GM12878 (cell line): ENCODE measurements at regions not wholly inside any gene's neighbourhood (a gene's known extent, or its start where the extent isn't known, plus 50 kb on each side); places are given as distances from the start of the nearest gene placed in this dataset.

Experiments
- ATAC-seq: fragments of 200-7000 bp; cut with Tn5 transposase; 3 replicates; pipeline ENCODE4 v1.9.1; 2020; ENCODE audit warnings: mild to moderate bottlenecking, moderate library complexity
- BruUV-seq: library from RNA; stranded (reverse); fragments of 400-500 nt; replicated peaks from 2 replicates; lab custom pipeline; 2021; lab: Mats Ljungman, UMichigan
- CTCF ChIA-PET: fragments of 300-600 bp; sonication (Branson Sonifier 250); formaldehyde crosslinking; extraction: SDS; loops from one replicate; lab custom pipeline; 2021; ENCODE audit warnings: inconsistent platforms; lab: Yijun Ruan, JAX
- POLR2A ChIA-PET: fragments of 350-600 bp; formaldehyde crosslinking; extraction: SDS; loops from one replicate; lab custom pipeline; 2021; ENCODE audit warnings: inconsistent platforms; lab: Charles Lee
- RAD21 ChIA-PET: fragments of 300-600 bp; sonication (Branson Sonifier 250); formaldehyde crosslinking; loops from one replicate; lab custom pipeline; 2023; ENCODE audit warnings: antibody characterized with exemption; ENCODE audit not compliant: unreplicated experiment; lab: Charles Lee
- SMC1A ChIA-PET: fragments of 300-600 bp; sonication (Branson Sonifier 250); formaldehyde crosslinking; loops from one replicate; lab custom pipeline; 2023; ENCODE audit not compliant: unreplicated experiment, uncharacterized antibody; lab: Charles Lee
- DNase-seq: peaks from one replicate; pipeline ENCODE4 v3.0.0-alpha.2; 2011; ENCODE audit warnings: low read depth, low spot score
- FAIRE-seq: peaks from 3 replicates; lab custom pipeline; 2011; peaks lifted over from hg19 to GRCh38; lab: Jason Lieb, UNC
- H2AFZ ChIP-seq: 2 replicates; pipeline ENCODE4 v1.6.0; 2011; ENCODE audit warnings: low read depth, low read length, control low read depth; ENCODE audit not compliant: control insufficient read depth
- H3K27ac ChIP-seq: 2 replicates; pipeline ENCODE4 v1.5.1; 2011; ENCODE audit warnings: control low read depth; ENCODE audit not compliant: control insufficient read depth, insufficient read depth
- H3K27me3 ChIP-seq, 2 experiments: replicated peaks in 1 of 2; 2 replicates each; pipeline versions ENCODE4 v1.6.0 to v1.6.1; 2011; ENCODE audit warnings: low read length in 1 of 2; ENCODE audit not compliant: control insufficient read depth in 2 of 2, insufficient read depth in 2 of 2
- H3K36me3 ChIP-seq, 2 experiments: 2 replicates each; pipeline ENCODE4 v1.5.1; 2011; ENCODE audit warnings: low read length in 1 of 2; ENCODE audit not compliant: control insufficient read depth in 2 of 2, insufficient read depth in 2 of 2
- H3K4me1 ChIP-seq: 2 replicates; pipeline ENCODE4 v1.6.1; 2011; ENCODE audit warnings: mild to moderate bottlenecking, low read length, moderate library complexity, mixed read lengths; ENCODE audit not compliant: control insufficient read depth, insufficient read depth
- H3K4me2 ChIP-seq: 2 replicates; pipeline ENCODE4 v1.6.0; 2011; ENCODE audit warnings: control low read depth; ENCODE audit not compliant: control insufficient read depth, insufficient read depth
- H3K4me3 ChIP-seq: fragments of 200-600 bp; sonication (generic); 2 replicates; pipeline ENCODE4 v1.5.1; 2016
- H3K79me2 ChIP-seq: 2 replicates; pipeline ENCODE4 v1.6.0; 2011; ENCODE audit warnings: low read length; ENCODE audit not compliant: control insufficient read depth, insufficient read depth
- H3K9ac ChIP-seq: 2 replicates; pipeline ENCODE4 v1.8.0; 2011; ENCODE audit warnings: low read length, control low read depth, mixed read lengths; ENCODE audit not compliant: control insufficient read depth, insufficient read depth
- H3K9me3 ChIP-seq: replicated peaks from 3 replicates; pipeline ENCODE4 v1.5.1; 2011; ENCODE audit warnings: mild to moderate bottlenecking, low read length; ENCODE audit not compliant: control insufficient read depth, insufficient read depth
- H4K20me1 ChIP-seq: 2 replicates; pipeline ENCODE4 v1.6.0; 2011; ENCODE audit not compliant: control insufficient read depth, insufficient read depth
- ATF2 ChIP-seq: IDR thresholded peaks from 2 replicates; pipeline ENCODE4 v1.6.1; 2012; ENCODE audit warnings: low read length, inconsistent platforms
- BCL11A ChIP-seq: IDR thresholded peaks from 2 replicates; pipeline ENCODE4 v1.6.1; 2011; ENCODE audit warnings: low read depth, low read length
- BRCA1 ChIP-seq: IDR thresholded peaks from 2 replicates; pipeline ENCODE4 v1.6.1; 2011; ENCODE audit warnings: low read depth, low read length, improper control_type of control experiment
- EZH2 ChIP-seq: IDR thresholded peaks from 2 replicates; pipeline ENCODE4 v1.6.1; 2012; ENCODE audit warnings: low read depth, mild to moderate bottlenecking, control low read depth, inconsistent platforms, low read length, borderline replicate concordance; ENCODE audit not compliant: control insufficient read depth
- FOXM1 ChIP-seq: IDR thresholded peaks from 2 replicates; pipeline ENCODE4 v1.6.1; 2012; ENCODE audit warnings: low read depth, mild to moderate bottlenecking, inconsistent platforms, low read length, moderate library complexity
- HSF1 ChIP-seq: fragments of 150-350 bp; IDR thresholded peaks from 2 replicates; pipeline ENCODE4 v1.6.1; 2014; ENCODE audit warnings: mild to moderate bottlenecking, low read depth, low read length
- KLF5 ChIP-seq: fragments of 450-650 bp; IDR thresholded peaks from 2 replicates; pipeline ENCODE4 v1.6.1; 2014; ENCODE audit warnings: mild to moderate bottlenecking; ENCODE audit not compliant: partially characterized antibody
- NFIC ChIP-seq: IDR thresholded peaks from 2 replicates; pipeline ENCODE4 v1.6.1; 2012; ENCODE audit warnings: low read depth, mild to moderate bottlenecking, inconsistent platforms, low read length, moderate library complexity
- NFYB ChIP-seq: IDR thresholded peaks from 2 replicates; pipeline ENCODE4 v1.6.1; 2011; ENCODE audit warnings: low read depth, mild to moderate bottlenecking, low read length, improper control_type of control experiment, moderate library complexity; ENCODE audit not compliant: insufficient read depth
- NR2F1 ChIP-seq: fragments of 450-650 bp; conservative IDR thresholded peaks from 2 replicates; pipeline ENCODE4 v1.6.1; 2017; ENCODE audit warnings: mild to moderate bottlenecking
- POLR2AphosphoS5 ChIP-seq: IDR thresholded peaks from 2 replicates; pipeline ENCODE4 v1.6.1; 2011; ENCODE audit warnings: mild to moderate bottlenecking, low read length, inconsistent platforms
- POU2F2 ChIP-seq: IDR thresholded peaks from 3 replicates; pipeline ENCODE4 v1.6.1; 2011; ENCODE audit warnings: low read depth, mild to moderate bottlenecking, low read length, borderline replicate concordance
- SRF ChIP-seq, 2 experiments: IDR thresholded peaks; 2 replicates each; pipeline ENCODE4 v1.6.1; 2011; ENCODE audit warnings: low read depth in 2 of 2, low read length in 2 of 2, mild to moderate bottlenecking in 1 of 2, moderate library complexity in 1 of 2
- ZBTB11 ChIP-seq: fragments of 450-650 bp; formaldehyde crosslinking; IDR thresholded peaks from 2 replicates; pipeline ENCODE4 v1.5.0; 2022; ENCODE audit warnings: mild to moderate bottlenecking, missing genetic modification characterization
- ZNF592 ChIP-seq: fragments of 450-650 bp; IDR thresholded peaks from 2 replicates; pipeline ENCODE4 v1.6.1; 2017; ENCODE audit warnings: mild to moderate bottlenecking, moderate library complexity
- WGBS: methylation state at CpG from one replicate; pipeline ENCODE4 v1.1.6; 2016; ENCODE audit warnings: low lambda C conversion rate; ENCODE audit not compliant: insufficient replicate concordance, insufficient coverage; ENCODE audit errors: missing lambda C conversion rate; 5-methylcytosine and 5-hydroxymethylcytosine counted together
- in situ Hi-C: fragments of 300-500 bp; cut with MboI; formaldehyde crosslinking; loops from 9 replicates; pipeline ENCODE4 v1.14.3; 2018; ENCODE audit warnings: mixed read lengths
- intact Hi-C: fragments of 100-400 bp; cut with micrococcal nuclease; formaldehyde crosslinking; loops from one replicate; pipeline ENCODE4 v1.14.2; 2022; ENCODE audit not compliant: unreplicated experiment

- Histone ChIP-seq H3K4me2 (no peak overlapping the region), H2AFZ (no peak overlapping the region), H3K27me3 (no peaks in the 10 kb centered on the region), H3K9me3 (no peaks in the 10 kb centered on the region), H3K79me2 (no peaks in the 10 kb centered on the region), H3K9ac (no peak overlapping the region), H3K4me3 (no peak overlapping the region), H3K4me1 (no peaks in the 10 kb centered on the region), H3K36me3 (no peaks in the 10 kb centered on the region), H3K27ac (no peak overlapping the region), H4K20me1 (no peaks in the 10 kb centered on the region)
- ATAC-seq (no peak), DNase-seq (no peak), FAIRE-seq (no peak)
- in situ Hi-C loops: no loop called here
- ChIA-PET RAD21 (no interaction called here), SMC1A (interaction anchor here (0.6 kb wide), 1 partner anchor 169 kb away, joined by 3 read pairs; no protein-coding TSS in a partner anchor), POLR2A (no interaction called here), CTCF (no interaction called here)
- 32% methylated on average over 9 of the region's 9 CpGs for WGBS
- intact Hi-C loops: no loop called here
- BruUV-seq: no TSS peak
- TF ChIP-seq ZNF592: no peak
- no peak for TF ChIP-seq BRCA1
- TF ChIP-seq HSF1: no peak
- no peak for TF ChIP-seq FOXM1
- TF ChIP-seq POU2F2: no peak
- TF ChIP-seq EZH2: no peak
- TF ChIP-seq BCL11A: no peak
- no peak for TF ChIP-seq NFIC
- no peak for TF ChIP-seq POLR2AphosphoS5
- no peak for TF ChIP-seq SRF (IDR thresholded peaks at IDR 0.05; ENCODE audit: low read depth in 2 of 2, low read length in 2 of 2)
- no peak for TF ChIP-seq KLF5
- TF ChIP-seq ZBTB11 (CRISPR knock-in tag): no peak
- TF ChIP-seq NFYB: no peak
- no peak for TF ChIP-seq ATF2
- no peak for TF ChIP-seq NR2F1
Measured at GRCh38 chr7:9189703-9190102, 756.3 kb downstream of the NXPH1 start.
